H1 (cell line): ENCODE measurements at regions not wholly inside any gene's neighbourhood (a gene's known extent, or its start where the extent isn't known, plus 50 kb on each side); places are given as distances from the start of the nearest gene placed in this dataset.

ENCODE experiments used
- ATF2 ChIP-seq: IDR thresholded peaks from 2 replicates; pipeline ENCODE4 v1.6.1; 2012; ENCODE audit warnings: low read length, inconsistent platforms
- USF2 ChIP-seq: IDR thresholded peaks from 2 replicates; pipeline ENCODE4 v1.6.1; 2011; ENCODE audit warnings: low read length, improper control_type of control experiment
- TF ChIP-seq, protein P1 (sequence below): fragments of 300-600 bp; sonication (generic); IDR thresholded peaks from 2 replicates; pipeline ENCODE4 v1.7.1; 2012; ENCODE audit warnings: low read length, moderate library complexity, mild to moderate bottlenecking, inconsistent platforms; ENCODE audit not compliant: insufficient replicate concordance

GRCh38 chr2:204129591-204130294 lies 193.2 kb downstream of the ICOS start (continued):
- TF ChIP-seq, protein P1, sequence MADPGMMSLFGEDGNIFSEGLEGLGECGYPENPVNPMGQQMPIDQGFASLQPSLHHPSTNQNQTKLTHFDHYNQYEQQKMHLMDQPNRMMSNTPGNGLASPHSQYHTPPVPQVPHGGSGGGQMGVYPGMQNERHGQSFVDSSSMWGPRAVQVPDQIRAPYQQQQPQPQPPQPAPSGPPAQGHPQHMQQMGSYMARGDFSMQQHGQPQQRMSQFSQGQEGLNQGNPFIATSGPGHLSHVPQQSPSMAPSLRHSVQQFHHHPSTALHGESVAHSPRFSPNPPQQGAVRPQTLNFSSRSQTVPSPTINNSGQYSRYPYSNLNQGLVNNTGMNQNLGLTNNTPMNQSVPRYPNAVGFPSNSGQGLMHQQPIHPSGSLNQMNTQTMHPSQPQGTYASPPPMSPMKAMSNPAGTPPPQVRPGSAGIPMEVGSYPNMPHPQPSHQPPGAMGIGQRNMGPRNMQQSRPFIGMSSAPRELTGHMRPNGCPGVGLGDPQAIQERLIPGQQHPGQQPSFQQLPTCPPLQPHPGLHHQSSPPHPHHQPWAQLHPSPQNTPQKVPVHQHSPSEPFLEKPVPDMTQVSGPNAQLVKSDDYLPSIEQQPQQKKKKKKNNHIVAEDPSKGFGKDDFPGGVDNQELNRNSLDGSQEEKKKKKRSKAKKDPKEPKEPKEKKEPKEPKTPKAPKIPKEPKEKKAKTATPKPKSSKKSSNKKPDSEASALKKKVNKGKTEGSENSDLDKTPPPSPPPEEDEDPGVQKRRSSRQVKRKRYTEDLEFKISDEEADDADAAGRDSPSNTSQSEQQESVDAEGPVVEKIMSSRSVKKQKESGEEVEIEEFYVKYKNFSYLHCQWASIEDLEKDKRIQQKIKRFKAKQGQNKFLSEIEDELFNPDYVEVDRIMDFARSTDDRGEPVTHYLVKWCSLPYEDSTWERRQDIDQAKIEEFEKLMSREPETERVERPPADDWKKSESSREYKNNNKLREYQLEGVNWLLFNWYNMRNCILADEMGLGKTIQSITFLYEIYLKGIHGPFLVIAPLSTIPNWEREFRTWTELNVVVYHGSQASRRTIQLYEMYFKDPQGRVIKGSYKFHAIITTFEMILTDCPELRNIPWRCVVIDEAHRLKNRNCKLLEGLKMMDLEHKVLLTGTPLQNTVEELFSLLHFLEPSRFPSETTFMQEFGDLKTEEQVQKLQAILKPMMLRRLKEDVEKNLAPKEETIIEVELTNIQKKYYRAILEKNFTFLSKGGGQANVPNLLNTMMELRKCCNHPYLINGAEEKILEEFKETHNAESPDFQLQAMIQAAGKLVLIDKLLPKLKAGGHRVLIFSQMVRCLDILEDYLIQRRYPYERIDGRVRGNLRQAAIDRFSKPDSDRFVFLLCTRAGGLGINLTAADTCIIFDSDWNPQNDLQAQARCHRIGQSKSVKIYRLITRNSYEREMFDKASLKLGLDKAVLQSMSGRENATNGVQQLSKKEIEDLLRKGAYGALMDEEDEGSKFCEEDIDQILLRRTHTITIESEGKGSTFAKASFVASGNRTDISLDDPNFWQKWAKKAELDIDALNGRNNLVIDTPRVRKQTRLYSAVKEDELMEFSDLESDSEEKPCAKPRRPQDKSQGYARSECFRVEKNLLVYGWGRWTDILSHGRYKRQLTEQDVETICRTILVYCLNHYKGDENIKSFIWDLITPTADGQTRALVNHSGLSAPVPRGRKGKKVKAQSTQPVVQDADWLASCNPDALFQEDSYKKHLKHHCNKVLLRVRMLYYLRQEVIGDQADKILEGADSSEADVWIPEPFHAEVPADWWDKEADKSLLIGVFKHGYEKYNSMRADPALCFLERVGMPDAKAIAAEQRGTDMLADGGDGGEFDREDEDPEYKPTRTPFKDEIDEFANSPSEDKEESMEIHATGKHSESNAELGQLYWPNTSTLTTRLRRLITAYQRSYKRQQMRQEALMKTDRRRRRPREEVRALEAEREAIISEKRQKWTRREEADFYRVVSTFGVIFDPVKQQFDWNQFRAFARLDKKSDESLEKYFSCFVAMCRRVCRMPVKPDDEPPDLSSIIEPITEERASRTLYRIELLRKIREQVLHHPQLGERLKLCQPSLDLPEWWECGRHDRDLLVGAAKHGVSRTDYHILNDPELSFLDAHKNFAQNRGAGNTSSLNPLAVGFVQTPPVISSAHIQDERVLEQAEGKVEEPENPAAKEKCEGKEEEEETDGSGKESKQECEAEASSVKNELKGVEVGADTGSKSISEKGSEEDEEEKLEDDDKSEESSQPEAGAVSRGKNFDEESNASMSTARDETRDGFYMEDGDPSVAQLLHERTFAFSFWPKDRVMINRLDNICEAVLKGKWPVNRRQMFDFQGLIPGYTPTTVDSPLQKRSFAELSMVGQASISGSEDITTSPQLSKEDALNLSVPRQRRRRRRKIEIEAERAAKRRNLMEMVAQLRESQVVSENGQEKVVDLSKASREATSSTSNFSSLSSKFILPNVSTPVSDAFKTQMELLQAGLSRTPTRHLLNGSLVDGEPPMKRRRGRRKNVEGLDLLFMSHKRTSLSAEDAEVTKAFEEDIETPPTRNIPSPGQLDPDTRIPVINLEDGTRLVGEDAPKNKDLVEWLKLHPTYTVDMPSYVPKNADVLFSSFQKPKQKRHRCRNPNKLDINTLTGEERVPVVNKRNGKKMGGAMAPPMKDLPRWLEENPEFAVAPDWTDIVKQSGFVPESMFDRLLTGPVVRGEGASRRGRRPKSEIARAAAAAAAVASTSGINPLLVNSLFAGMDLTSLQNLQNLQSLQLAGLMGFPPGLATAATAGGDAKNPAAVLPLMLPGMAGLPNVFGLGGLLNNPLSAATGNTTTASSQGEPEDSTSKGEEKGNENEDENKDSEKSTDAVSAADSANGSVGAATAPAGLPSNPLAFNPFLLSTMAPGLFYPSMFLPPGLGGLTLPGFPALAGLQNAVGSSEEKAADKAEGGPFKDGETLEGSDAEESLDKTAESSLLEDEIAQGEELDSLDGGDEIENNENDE, result no peak
- no peak for TF ChIP-seq USF2
- no peak for TF ChIP-seq ATF2
